NB4 (cell line): ENCODE measurements at regions not wholly inside any gene's neighbourhood (a gene's known extent, or its start where the extent isn't known, plus 50 kb on each side); places are given as distances from the start of the nearest gene placed in this dataset.

Experiments
- POLR2A ChIP-seq: IDR thresholded peaks from 2 replicates; pipeline ENCODE4 v1.6.1; 2011; ENCODE audit warnings: mild to moderate bottlenecking; ENCODE audit not compliant: insufficient read length; ENCODE audit errors: extremely low read depth
- TF ChIP-seq, protein P1 (sequence below): IDR thresholded peaks from one replicate; pipeline ENCODE4 v1.5.1; 2012; ENCODE audit warnings: low read depth, low read length
- TF ChIP-seq, protein P2 (sequence below): IDR thresholded peaks from 2 replicates; pipeline ENCODE4 v1.6.1; 2011; ENCODE audit warnings: low read depth, low read length

DNA sequence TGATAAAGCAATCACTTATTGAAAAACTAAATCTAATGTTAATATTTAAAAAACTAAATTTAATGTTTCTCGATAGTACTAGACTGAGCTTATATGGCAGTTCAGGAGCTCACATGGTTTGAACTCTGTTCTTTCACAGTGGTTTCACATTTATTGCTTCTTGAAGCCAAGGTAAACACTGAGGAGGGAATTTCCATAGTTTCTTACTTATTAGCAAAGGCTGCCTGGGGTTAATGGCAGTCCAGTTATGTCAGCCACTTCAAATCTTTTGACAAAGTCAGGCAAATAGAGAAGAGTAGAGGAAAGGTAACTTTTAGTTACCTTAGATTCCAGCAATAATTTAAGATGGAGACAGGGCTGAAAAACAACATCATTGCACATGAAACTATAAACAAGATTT is 831.5 kb downstream of the ROBO2 start:
- TF ChIP-seq, protein P1, sequence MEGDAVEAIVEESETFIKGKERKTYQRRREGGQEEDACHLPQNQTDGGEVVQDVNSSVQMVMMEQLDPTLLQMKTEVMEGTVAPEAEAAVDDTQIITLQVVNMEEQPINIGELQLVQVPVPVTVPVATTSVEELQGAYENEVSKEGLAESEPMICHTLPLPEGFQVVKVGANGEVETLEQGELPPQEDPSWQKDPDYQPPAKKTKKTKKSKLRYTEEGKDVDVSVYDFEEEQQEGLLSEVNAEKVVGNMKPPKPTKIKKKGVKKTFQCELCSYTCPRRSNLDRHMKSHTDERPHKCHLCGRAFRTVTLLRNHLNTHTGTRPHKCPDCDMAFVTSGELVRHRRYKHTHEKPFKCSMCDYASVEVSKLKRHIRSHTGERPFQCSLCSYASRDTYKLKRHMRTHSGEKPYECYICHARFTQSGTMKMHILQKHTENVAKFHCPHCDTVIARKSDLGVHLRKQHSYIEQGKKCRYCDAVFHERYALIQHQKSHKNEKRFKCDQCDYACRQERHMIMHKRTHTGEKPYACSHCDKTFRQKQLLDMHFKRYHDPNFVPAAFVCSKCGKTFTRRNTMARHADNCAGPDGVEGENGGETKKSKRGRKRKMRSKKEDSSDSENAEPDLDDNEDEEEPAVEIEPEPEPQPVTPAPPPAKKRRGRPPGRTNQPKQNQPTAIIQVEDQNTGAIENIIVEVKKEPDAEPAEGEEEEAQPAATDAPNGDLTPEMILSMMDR, result no peak
- TF ChIP-seq POLR2A, result no peak
- TF ChIP-seq, protein P2, sequence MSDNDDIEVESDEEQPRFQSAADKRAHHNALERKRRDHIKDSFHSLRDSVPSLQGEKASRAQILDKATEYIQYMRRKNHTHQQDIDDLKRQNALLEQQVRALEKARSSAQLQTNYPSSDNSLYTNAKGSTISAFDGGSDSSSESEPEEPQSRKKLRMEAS, result no peak
